GM18505 (cell line): ENCODE measurements at regions not wholly inside any gene's neighbourhood (a gene's known extent, or its start where the extent isn't known, plus 50 kb on each side); places are given as distances from the start of the nearest gene placed in this dataset.
"Not testable (repeated sequence)": the region's sequence is repeated elsewhere in the genome, so short reads cannot be mapped to it uniquely, and the experiment has no call there.

Experiments
- ATAC-seq: cut with Tn5 transposase; IDR thresholded peaks from one replicate; pipeline ENCODE4 v1.9.1; 2021; ENCODE audit not compliant: unreplicated experiment
- POLR2A ChIP-seq: IDR thresholded peaks from 4 replicates; pipeline ENCODE4 v1.6.1; 2011; ENCODE audit warnings: borderline replicate concordance; ENCODE audit not compliant: insufficient read depth, insufficient read length; ENCODE audit errors: extremely low read depth

DNA sequence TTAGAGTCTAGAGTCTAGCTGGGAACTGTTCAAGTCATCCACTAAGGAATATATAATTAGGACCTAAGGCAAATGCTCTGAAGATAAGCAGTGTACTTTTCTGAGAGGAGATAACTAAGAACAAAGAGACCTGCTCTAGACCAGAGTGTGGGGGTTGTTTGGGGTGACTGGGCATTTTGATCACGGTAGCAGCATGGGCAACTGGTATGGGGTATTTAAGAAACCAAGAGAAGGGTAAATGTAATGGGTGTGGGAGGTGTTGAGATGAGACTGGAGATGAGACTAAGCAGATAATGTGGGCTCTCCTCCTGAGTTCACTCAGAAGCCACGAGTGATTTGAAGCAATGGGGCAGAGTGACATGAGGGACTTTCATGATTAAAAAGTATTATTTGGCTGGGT is 1082.9 kb downstream of the GATA3 start:
- TF ChIP-seq POLR2A: no peak
- no peak for ATAC-seq

DNA sequence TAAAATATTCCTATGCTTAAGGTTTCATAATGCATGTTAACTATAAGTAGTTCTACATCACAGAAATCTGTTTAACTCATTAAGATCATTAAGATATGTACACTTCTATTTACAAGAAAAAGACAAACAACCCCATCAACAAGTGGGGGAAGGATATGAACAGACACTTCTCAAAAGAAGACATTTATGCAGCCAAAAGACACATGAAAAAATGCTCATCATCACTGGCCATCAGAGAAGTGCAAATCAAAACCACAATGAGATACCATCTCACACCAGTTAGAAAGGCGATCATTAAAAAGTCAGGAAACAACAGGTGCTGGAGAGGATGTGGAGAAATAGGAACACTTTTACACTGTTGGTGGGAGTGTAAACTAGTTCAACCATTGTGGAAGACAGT is 1084.3 kb downstream of the GATA3 start:
- not testable (repeated sequence) for ATAC-seq

DNA sequence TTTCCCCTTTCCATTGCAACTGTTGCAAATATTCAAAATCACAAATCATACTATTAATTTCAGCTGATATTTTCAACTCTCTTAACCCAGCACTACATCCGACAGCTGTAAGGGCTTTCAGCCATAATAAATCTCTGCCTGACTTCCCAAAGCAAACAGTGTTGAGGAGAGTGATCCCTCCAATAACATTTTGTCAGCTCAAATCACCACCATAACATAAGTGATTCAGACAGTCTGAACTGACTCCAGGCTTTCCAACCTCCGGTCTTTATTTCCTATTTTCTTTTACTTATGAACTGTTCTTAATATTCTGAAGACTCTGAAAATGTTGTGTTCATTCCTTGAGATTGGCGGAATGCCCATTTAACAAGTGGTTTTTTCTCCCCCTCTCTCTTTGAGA is 1085.9 kb downstream of the GATA3 start:
- no peak for ATAC-seq
- TF ChIP-seq POLR2A: no peak

DNA sequence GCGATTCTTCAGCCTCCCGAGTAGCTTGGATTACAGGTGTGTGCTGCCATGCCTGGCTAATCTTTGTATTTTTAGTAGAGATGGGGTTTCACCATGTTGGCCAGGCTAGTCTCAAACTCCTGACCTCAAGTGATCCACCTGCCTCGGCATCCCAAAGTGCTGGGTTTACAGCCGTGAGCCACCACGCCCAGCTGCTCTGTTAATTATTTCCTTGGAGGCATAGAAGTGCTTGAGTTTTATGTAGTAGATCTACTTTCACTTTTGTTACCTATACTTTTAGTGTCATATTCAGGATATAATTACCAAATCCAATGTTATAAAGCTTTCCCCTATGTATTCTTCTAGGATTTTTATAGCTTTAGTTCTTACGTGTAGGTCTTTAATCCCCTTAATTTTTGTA is 1093.0 kb downstream of the GATA3 start:
- no peak for ATAC-seq
- no peak for TF ChIP-seq POLR2A

DNA sequence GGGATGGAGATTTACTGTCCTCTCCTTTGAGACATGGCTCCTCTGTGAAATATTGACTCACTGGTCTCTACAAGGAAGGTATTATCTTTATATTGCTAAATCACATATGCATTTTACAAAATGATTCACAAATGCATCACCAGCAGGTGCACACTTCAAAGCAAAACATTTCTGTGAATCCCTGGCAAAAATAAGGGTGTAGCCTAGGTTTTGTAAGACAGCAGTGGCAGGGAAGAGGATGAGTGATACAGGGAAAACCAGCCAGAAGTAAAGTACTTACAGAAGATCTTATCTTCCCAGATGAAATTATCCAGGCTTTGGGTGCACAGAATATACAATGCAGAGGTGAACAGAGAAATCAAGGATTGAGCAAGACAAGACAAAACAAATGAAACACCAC is 1094.6 kb downstream of the GATA3 start:
- no peak for ATAC-seq
- no peak for TF ChIP-seq POLR2A

DNA sequence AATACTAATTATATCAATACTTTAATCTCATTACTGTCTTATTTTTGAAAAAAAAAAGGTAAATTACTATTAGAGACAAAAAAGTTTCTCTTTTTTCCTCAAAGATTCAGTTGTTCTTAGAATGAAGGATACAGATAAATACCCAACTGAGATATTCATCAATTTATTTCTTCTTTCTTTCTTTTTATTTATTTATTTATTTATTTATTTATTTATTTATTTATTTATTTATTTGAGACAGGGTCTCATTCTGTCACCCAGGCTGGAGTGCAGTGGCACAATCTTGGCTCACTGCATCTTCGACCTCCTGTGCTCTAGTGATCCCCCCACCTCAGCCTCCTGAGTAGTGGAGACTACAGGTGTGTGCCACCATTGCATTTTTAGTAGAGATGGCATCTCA is 1098.6 kb downstream of the GATA3 start:
- not testable (repeated sequence) for ATAC-seq

DNA sequence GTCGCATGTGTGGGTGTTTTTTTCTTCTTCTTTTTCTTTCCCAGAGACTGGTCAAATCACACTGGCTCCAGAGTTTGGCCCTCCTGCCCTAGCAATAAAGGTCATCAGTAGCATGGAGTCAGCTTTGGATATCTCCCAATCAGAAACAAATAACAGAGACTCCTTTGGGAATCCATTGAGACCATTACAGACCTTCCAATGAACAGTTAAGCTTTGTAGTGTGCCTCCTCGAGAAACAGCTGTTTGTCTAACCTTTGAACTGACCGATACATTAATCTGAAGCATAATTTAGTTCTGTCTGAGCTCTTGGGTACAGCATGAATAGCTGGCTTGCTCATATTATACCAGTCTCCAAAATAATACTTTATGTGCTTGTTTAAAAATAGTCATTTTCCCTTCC is 1103.2 kb downstream of the GATA3 start:
- TF ChIP-seq POLR2A: no peak
- no peak for ATAC-seq

DNA sequence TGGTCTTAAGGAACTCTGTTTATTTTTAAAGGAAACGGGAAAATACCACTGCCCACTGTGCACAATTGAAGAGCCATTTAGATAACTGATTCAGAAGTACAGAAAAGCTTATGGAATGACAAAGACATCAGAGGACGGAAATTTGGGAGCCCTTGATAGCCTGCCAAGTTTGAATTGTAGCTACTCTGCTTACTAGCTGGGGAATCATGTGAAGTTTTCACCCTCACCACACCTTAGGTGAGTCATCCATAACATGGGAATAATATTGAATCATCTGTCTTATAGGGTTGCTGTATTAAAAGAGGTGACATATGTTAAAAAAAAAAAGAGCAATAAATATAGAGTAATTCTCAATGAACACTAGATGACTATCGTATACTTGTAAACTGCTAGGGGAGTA is 1104.2 kb downstream of the GATA3 start:
- ATAC-seq: no peak
- TF ChIP-seq POLR2A: no peak

DNA sequence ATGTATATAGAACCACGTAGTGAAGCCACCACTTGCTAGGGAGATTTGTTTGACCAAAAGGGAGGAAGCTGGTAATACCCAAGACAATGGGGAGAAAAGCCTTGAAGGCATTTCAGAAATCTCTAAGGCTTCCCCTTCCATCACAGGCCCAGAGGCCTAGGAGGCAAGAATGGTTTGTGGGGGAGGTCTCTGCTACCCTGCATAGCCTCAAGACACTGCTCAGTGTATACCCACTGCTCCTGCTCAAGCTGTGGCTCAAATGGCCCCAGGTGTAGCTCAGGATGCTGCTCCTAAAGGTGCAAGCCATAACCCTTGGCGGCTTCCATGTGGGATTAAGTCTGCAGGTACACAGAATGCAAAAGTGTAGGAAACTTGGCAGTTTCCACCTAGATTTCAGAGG is 1105.8 kb downstream of the GATA3 start:
- ATAC-seq: no peak
- no peak for TF ChIP-seq POLR2A

DNA sequence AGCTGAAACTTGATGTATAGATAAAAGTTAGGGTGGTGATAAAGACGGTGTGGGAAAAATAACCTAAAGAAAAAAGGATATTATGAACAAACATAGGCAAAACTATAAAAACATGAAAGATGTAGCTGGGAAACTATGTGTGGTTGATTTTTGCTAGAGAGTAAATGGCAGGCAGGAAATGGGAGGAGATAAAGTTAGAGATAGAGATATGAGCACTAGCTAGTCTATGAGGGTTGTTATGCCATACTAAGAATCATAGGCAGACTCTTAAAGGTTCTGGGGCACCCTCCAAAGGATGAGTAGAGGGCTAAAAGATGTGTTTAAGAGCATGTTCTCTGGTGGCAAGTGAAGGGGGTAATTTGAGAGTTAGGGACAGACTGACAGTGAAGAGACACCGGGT is 1109.2 kb downstream of the GATA3 start:
- TF ChIP-seq POLR2A: no peak

DNA sequence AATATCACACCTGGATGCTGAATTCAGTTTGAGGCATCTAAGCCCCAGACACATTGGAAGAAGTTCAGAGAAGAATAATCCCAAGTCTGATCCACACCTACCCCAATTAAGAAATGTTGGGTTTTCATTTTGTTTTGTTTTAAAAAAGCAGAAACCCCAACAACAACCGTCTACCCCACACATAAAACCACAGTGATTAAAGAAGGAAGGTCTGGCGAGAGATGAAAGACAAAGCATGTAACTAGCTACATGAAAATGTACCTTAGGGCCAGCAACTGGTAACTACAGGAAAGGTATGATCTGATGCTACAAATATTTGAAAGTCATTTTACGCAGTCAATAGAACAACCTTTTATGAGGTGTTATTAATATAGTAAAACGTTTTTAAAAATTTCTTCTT is 1112.3 kb downstream of the GATA3 start:
- no peak for TF ChIP-seq POLR2A
- ATAC-seq: no peak

More for the DNA sequence above, 1109.2 kb downstream of the GATA3 start:
- no peak for ATAC-seq

DNA sequence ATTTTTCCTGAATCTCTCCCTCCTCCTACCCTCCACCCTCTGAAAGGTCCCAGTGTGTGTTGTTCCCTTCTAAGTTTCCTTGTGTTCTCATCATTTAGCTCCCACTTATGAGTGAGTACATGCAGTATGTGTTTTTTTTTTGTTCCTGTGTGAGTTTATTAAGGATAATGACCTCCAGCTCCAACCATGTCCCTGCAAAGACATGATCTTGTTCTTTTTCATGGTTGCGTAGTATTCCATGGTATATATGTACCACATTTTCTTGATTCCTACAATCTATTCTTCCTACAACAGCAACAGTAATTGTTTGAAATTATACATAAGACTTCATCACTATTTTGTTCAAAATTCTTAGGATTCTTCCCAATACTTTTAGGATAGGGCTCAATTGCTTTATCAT is 1117.8 kb downstream of the GATA3 start:
- ATAC-seq: no peak
- no peak for TF ChIP-seq POLR2A

DNA sequence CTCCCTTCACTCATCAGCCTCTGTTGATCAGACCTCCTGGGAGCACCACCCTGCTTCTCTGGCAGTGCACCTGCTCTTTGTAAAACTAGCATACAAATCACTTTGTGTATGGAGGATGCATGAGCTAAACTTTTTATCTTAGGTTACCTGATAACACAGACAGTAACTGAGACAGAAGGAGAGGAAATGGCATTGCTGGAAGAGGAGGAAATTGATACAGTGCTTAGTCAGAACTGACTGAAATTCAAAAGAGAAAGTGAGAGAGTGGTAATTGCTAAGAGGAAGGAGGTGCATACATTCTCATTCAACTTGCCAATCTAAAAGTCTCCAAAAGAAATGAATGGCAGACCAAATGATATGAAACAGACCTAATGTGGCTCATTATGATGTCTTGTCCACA is 1120.7 kb downstream of the GATA3 start:
- TF ChIP-seq POLR2A: no peak
- ATAC-seq: no peak

DNA sequence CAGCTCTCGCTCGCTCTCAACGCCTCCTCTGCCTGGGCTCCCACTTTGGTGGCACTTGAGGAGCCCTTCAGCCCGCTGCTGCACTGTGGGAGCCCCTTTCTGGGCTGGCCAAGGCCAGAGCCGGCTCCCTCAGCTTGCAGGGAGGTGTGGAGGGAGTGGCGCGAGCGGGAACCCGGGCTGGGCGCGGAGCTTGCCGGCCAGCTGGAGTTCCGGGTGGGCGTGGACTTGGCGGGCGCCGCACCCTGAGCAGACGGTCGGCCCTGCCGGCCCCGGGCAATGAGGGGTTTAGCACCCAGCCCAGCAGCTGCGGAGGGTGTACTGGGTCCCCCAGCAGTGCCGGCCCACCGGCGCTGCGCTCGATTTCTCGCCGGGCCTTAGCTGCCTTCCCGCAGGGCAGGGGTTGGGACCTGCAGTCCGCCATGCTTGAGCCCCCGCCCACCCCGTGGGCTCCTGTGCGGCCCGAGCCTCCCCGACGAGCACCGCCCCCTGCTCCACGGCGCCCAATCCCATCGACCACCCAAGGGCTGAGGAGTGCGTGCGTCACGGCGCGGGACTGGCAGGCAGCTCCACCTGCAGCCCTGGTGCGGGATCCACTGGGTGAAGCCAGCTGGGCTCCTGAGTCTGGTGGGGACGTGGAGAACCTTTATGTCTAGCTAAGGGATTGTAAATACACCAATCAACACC is 1128.9 kb downstream of the GATA3 start:
- not testable (repeated sequence) for ATAC-seq

DNA sequence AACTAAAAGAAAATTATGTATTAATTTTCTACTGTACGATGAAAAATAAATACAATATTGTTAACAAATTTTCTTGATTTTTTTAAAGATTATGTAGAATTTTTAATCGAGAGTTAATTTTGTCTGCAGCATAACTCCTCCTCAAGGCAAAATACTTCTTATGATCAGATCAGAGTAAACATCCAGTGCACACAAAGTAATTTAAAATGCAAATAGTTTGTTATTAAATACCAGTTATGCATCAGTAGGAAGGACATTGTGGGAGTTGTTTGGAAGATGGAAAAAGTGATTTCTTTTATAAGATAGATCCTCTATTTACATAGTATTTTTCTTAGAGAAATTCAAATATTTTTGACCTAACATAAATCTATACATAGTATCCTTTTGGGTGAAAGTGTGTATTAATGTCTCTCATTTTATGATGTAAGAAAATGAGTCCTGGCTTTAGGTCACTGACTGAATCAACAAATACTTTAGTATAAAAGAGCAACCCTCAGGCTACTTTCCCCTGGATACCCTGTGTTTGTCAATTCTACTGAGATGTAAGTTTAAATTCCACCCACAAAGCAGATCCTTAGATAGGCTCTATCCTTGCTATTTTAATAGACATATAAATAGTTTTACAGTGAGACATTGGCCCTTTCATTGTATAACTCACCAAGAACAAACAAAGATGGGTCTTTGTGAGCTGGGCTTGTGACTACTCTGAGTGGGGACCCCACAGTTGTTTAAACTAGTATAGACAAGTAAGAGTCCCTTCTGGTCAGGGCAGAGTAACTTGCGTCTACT is 1133.7 kb downstream of the GATA3 start:
- TF ChIP-seq POLR2A: no peak
- no peak for ATAC-seq
